ENCODE measurements at regions not wholly inside any gene's neighbourhood (a gene's known extent, or its start where the extent isn't known, plus 50 kb on each side); places are given as distances from the start of the nearest gene placed in this dataset.

DNA sequence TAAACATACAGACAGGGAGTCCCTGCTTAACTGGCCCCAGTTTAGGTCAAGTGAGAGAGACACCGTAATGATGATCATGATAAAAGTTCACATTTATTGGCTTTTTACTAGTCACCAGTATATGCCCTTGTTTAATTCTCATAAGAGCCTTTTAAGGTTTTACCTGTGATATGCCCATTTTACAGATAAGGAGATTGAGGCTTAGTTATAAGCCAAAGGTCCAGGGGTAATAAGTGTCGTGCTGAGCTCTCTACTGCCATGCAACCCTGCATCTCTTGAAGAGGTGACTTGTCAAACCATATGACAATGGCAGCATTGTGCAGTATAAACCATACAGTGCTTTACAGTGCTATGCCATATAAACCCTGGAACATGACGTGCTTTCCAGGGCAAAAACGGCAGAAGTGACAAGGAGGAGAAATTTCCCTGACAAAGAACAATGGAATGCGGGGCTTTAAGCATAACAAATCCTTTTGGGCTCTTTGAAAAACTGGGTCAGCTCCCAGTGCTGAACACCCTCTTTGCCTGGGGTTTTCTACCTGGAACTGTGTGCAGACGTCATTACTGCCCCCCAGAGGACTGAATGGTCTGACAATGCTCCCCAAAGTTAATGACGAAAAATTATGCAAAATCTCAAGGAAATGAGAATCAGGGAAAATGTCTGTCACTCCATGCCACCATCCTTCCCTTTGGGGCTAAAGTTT, 59.7 kb upstream of the C14orf132 start:
- in situ Hi-C loops (cut with HindIII; ENCODE audit: low pct_unique_long_range_greater_than_20kb, low sequenced_read_pairs): no loop called here

GRCh38 chr14:95980402-95980801, 58.8 kb upstream of the C14orf132 start:
- no peak for DNase-seq (ENCODE audit: low read depth)
- in situ Hi-C loops (cut with HindIII; ENCODE audit: low pct_unique_long_range_greater_than_20kb, low sequenced_read_pairs): no loop called here

More for the DNA sequence above, 59.7 kb upstream of the C14orf132 start:
- peak; percentile 23 for DNase-seq (ENCODE audit: low read depth)

- no peak for DNase-seq (ENCODE audit: low read depth)
- in situ Hi-C loops (cut with HindIII; ENCODE audit: low pct_unique_long_range_greater_than_20kb, low sequenced_read_pairs): no loop called here
Observed at GRCh38 chr14:95981965-95982364, 57.2 kb upstream of the C14orf132 start.

DNA sequence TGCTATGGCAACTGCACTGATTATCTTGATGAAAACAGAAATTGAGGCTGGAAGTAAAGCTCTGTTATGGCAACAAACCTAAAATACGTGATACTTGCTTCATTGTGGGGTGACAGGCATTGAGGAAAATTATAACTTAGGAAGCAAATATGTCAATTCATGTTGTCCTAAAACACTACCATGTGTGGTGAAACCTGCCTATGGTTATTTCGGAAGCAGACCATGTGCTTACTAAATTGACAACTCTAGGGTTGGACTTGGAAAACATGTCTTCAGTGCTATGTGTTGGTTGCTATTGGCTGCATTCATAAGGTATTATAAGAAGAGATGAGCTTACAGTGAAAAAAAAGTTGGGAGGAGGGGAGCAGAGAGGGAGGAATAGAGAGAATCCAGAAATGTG, 55.0 kb upstream of the C14orf132 start:
- no peak for DNase-seq (ENCODE audit: low read depth)
- in situ Hi-C loops (cut with HindIII; ENCODE audit: low pct_unique_long_range_greater_than_20kb, low sequenced_read_pairs): no loop called here
